ENCODE measurements at regions not wholly inside any gene's neighbourhood (a gene's known extent, or its start where the extent isn't known, plus 50 kb on each side); places are given as distances from the start of the nearest gene placed in this dataset.

GRCh38 chr3:839981-840380 lies 252.8 kb upstream of the CNTN6 start:
- no peak for TF ChIP-seq CTCF (conservative IDR thresholded peaks at IDR 0.05; ENCODE audit: low read depth, low read length)
- TF ChIP-seq EZH2 (IDR thresholded peaks at IDR 0.05; ENCODE audit: low read length, unreplicated experiment), result no peak
- no peak for TF ChIP-seq EZH2phosphoT487 (IDR thresholded peaks at IDR 0.05; ENCODE audit: borderline replicate concordance, low read length)
